Panc1 (cell line): ENCODE measurements at regions not wholly inside any gene's neighbourhood (a gene's known extent, or its start where the extent isn't known, plus 50 kb on each side); places are given as distances from the start of the nearest gene placed in this dataset.

Experiments used
- ATAC-seq: fragments of 200-7000 bp; cut with Tn5 transposase; 2 replicates; pipeline ENCODE4 v1.9.1; 2020; ENCODE audit warnings: mild to moderate bottlenecking, moderate library complexity
- BruUV-seq: library from RNA; stranded (reverse); fragments of 400-500 nt; replicated peaks from 2 replicates; lab custom pipeline; 2021; lab: Mats Ljungman, UMichigan
- CTCF ChIA-PET: fragments of 300-600 bp; sonication (Branson Sonifier 250); formaldehyde crosslinking; loops from one replicate; lab custom pipeline; 2022; ENCODE audit warnings: antibody characterized with exemption; lab: Charles Lee
- POLR2A ChIA-PET: fragments of 300-600 bp; sonication (Branson Sonifier 250); formaldehyde crosslinking; loops from one replicate; lab custom pipeline; 2022; ENCODE audit warnings: antibody characterized with exemption; lab: Charles Lee
- DNase-seq: peaks from one replicate; pipeline ENCODE4 v3.0.0-alpha.2; 2010; ENCODE audit warnings: low read depth, low spot score
- H3K27ac ChIP-seq: 2 replicates; pipeline ENCODE4 v1.5.1; 2011; ENCODE audit warnings: mild to moderate bottlenecking, low read length, inconsistent platforms
- H3K27me3 ChIP-seq: fragments of 200-500 bp; sonication (Bioruptor generic); 2 replicates; pipeline ENCODE4 v1.6.0; 2014; ENCODE audit warnings: low read length, inconsistent platforms; ENCODE audit not compliant: control insufficient read depth, insufficient read depth
- H3K36me3 ChIP-seq: fragments of 200-500 bp; sonication (Bioruptor generic); 2 replicates; pipeline ENCODE4 v1.5.1; 2014; ENCODE audit warnings: inconsistent platforms, mild to moderate bottlenecking, low read length, moderate library complexity; ENCODE audit not compliant: control insufficient read depth, insufficient read depth
- H3K4me1 ChIP-seq: 2 replicates; pipeline ENCODE4 v1.5.1; 2011; ENCODE audit warnings: inconsistent platforms, mild to moderate bottlenecking, low read length, moderate library complexity; ENCODE audit not compliant: control insufficient read depth, insufficient read depth
- H3K4me3 ChIP-seq, 2 experiments: 2 replicates each; pipeline ENCODE4 v1.5.1; 2011 to 2012; ENCODE audit warnings: low read depth in 2 of 2, low read length in 2 of 2, mild to moderate bottlenecking in 2 of 2, inconsistent platforms in 1 of 2, moderate library complexity in 1 of 2
- H3K9me3 ChIP-seq: fragments of 200-500 bp; sonication (Bioruptor generic); 2 replicates; pipeline ENCODE4 v1.5.1; 2014; ENCODE audit warnings: low read depth, mild to moderate bottlenecking, inconsistent platforms, low read length, moderate library complexity; ENCODE audit not compliant: control insufficient read depth, insufficient read depth
- POLR2AphosphoS5 ChIP-seq: IDR thresholded peaks from 2 replicates; pipeline ENCODE4 v1.6.1; 2012; ENCODE audit warnings: mild to moderate bottlenecking, low read depth, low read length, moderate library complexity
- REST ChIP-seq, 2 experiments: IDR thresholded peaks; 2 replicates each; pipeline ENCODE4 v1.6.1; 2011 to 2012; ENCODE audit warnings: low read depth in 2 of 2, control low read depth in 1 of 2, low read length in 1 of 2, mild to moderate bottlenecking in 1 of 2, moderate library complexity in 1 of 2; ENCODE audit not compliant: insufficient read depth in 1 of 2
- SIN3A ChIP-seq: IDR thresholded peaks from 2 replicates; pipeline ENCODE4 v1.6.1; 2012; ENCODE audit warnings: low read depth, mild to moderate bottlenecking, low read length, moderate library complexity, borderline replicate concordance; ENCODE audit not compliant: insufficient read depth
- TCF7L2 ChIP-seq: IDR thresholded peaks from 2 replicates; pipeline ENCODE4 v1.6.1; 2011; ENCODE audit warnings: mild to moderate bottlenecking, low read depth, low read length, inconsistent platforms
- in situ Hi-C: cut with HindIII; loops from 2 replicates; pipeline ENCODE4 v1.10.0; 2016; ENCODE audit warnings: low sequenced_read_pairs, low pct_unique_long_range_greater_than_20kb
- intact Hi-C: fragments of 100-400 bp; cut with micrococcal nuclease; formaldehyde crosslinking; loops from one replicate; pipeline ENCODE4 v1.10.0; 2022; ENCODE audit not compliant: unreplicated experiment
- TF ChIP-seq, protein P1 (sequence below): fragments of 450-650 bp; IDR thresholded peaks from 2 replicates; pipeline ENCODE4 v1.5.1; 2017; ENCODE audit warnings: mild to moderate bottlenecking

DNA sequence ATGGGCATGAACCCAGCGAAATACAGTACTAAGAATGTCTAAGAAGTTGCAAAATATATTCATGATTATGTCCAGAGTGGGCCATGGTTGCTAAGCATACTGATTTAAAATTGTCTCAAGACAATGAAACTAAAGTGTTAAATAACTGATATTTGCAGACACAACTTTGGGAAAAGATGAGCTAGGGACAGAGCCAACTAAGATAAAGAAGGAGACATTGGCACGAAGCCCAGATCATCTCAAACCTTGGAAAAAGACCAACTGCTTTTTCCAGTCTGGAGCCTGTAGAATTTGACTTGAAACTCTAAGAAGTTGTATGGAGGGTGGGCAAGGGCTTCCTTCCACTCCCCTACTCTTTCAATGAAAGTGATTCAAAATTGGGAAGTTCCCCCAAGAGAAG, 108.5 kb upstream of the GLRA2 start:
- H3K27ac ChIP-seq, result no peak overlapping the region
- DNase-seq, result no peak
- BruUV-seq, result no TSS peak
- intact Hi-C loops (no loop called here), in situ Hi-C loops (no loop called here)
- POLR2A ChIA-PET, result no interaction called here
- no peak for ATAC-seq
- TF ChIP-seq REST (IDR thresholded peaks at IDR 0.05; ENCODE audit: insufficient read depth in 1 of 2, low read depth in 2 of 2, low read length in 1 of 2) (no peak), POLR2AphosphoS5 (no peak), SIN3A (no peak), TCF7L2 (no peak)
- TF ChIP-seq, protein P1, sequence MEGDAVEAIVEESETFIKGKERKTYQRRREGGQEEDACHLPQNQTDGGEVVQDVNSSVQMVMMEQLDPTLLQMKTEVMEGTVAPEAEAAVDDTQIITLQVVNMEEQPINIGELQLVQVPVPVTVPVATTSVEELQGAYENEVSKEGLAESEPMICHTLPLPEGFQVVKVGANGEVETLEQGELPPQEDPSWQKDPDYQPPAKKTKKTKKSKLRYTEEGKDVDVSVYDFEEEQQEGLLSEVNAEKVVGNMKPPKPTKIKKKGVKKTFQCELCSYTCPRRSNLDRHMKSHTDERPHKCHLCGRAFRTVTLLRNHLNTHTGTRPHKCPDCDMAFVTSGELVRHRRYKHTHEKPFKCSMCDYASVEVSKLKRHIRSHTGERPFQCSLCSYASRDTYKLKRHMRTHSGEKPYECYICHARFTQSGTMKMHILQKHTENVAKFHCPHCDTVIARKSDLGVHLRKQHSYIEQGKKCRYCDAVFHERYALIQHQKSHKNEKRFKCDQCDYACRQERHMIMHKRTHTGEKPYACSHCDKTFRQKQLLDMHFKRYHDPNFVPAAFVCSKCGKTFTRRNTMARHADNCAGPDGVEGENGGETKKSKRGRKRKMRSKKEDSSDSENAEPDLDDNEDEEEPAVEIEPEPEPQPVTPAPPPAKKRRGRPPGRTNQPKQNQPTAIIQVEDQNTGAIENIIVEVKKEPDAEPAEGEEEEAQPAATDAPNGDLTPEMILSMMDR, result no peak
- no peaks in the 10 kb centered on the region for H3K9me3 ChIP-seq
- no peaks in the 10 kb centered on the region for H3K36me3 ChIP-seq
- H3K4me1 ChIP-seq, result no peaks in the 10 kb centered on the region
- CTCF ChIA-PET, result no interaction called here
- H3K4me3 ChIP-seq, result no peak overlapping the region
- H3K27me3 ChIP-seq, result no peaks in the 10 kb centered on the region

- ATAC-seq (no peak), DNase-seq (no peak)
- ChIA-PET CTCF (no interaction called here), POLR2A (no interaction called here)
- H3K9me3 ChIP-seq, result no peaks in the 10 kb centered on the region
- in situ Hi-C loops (no loop called here), intact Hi-C loops (no loop called here)
- H3K4me3 ChIP-seq, result no peak overlapping the region
- TF ChIP-seq REST (IDR thresholded peaks at IDR 0.05; ENCODE audit: insufficient read depth in 1 of 2, low read depth in 2 of 2, low read length in 1 of 2) (no peak), POLR2AphosphoS5 (no peak), TCF7L2 (no peak), SIN3A (no peak)
- TF ChIP-seq, protein P1, result no peak
- H3K27me3 ChIP-seq, result no peaks in the 10 kb centered on the region
- H3K36me3 ChIP-seq, result no peaks in the 10 kb centered on the region
- H3K4me1 ChIP-seq, result no peaks in the 10 kb centered on the region
- BruUV-seq, result no TSS peak
- no peak overlapping the region for H3K27ac ChIP-seq
Observed at GRCh38 chrX:14412686-14413085, 116.7 kb upstream of the GLRA2 start.
